HCT116 (cell line): ENCODE measurements at regions not wholly inside any gene's neighbourhood (a gene's known extent, or its start where the extent isn't known, plus 50 kb on each side); places are given as distances from the start of the nearest gene placed in this dataset.

Experiments
- JUND ChIP-seq: IDR thresholded peaks from 2 replicates; pipeline ENCODE4 v1.6.1; 2012
- ZNF274 ChIP-seq: fragments of 200-500 bp; sonication (Bioruptor generic); IDR thresholded peaks from 2 replicates; pipeline ENCODE4 v1.6.1; 2014; ENCODE audit warnings: mild to moderate bottlenecking, low read depth, low read length, inconsistent platforms

GRCh38 chr20:60600036-60600435 lies 641.8 kb downstream of the CDH26 start:
- no peak for TF ChIP-seq JUND
- TF ChIP-seq ZNF274: no peak
